Retinal pigment epithelial cell (primary cell): ENCODE measurements at regions not wholly inside any gene's neighbourhood (a gene's known extent, or its start where the extent isn't known, plus 50 kb on each side); places are given as distances from the start of the nearest gene placed in this dataset.

Source experiments
- DNase-seq: peaks from one replicate; pipeline ENCODE4 v3.0.0-alpha.2; 2010; ENCODE audit warnings: low read depth
- H3K4me3 ChIP-seq: 2 replicates; pipeline ENCODE4 v1.5.1; 2011; ENCODE audit warnings: mild to moderate bottlenecking, low read length, control low read depth, moderate library complexity
- CTCF ChIP-seq: conservative IDR thresholded peaks from 2 replicates; pipeline ENCODE4 v1.5.1; 2011; ENCODE audit warnings: low read depth, low read length, control low read depth, inconsistent platforms

GRCh38 chr4:24103434-24104157, 213.7 kb upstream of the PPARGC1A start:
- DNase-seq: no peak
- no peak overlapping the region for H3K4me3 ChIP-seq
- no peak for TF ChIP-seq CTCF

- no peak for DNase-seq
- no peak overlapping the region for H3K4me3 ChIP-seq
- no peak for TF ChIP-seq CTCF
Measured at GRCh38 chr4:24102621-24103020, 212.8 kb upstream of the PPARGC1A start.

- TF ChIP-seq CTCF: no peak
- no peak for DNase-seq
- no peak overlapping the region for H3K4me3 ChIP-seq
Measured at GRCh38 chr4:24096603-24097002, 206.8 kb upstream of the PPARGC1A start.

- no peak for TF ChIP-seq CTCF
- H3K4me3 ChIP-seq: no peak overlapping the region
- DNase-seq: no peak
Measured at GRCh38 chr4:24094726-24095125, 204.9 kb upstream of the PPARGC1A start.

GRCh38 chr4:24093446-24093845, 203.6 kb upstream of the PPARGC1A start:
- DNase-seq: no peak
- H3K4me3 ChIP-seq: no peak overlapping the region
- no peak for TF ChIP-seq CTCF

- TF ChIP-seq CTCF: no peak
- no peak overlapping the region for H3K4me3 ChIP-seq
- DNase-seq: no peak
Measured at GRCh38 chr4:24091639-24092233, 201.9 kb upstream of the PPARGC1A start.
